Endodermal cell (in vitro differentiated cells): ENCODE measurements at regions not wholly inside any gene's neighbourhood (a gene's known extent, or its start where the extent isn't known, plus 50 kb on each side); places are given as distances from the start of the nearest gene placed in this dataset.
"Not testable (repeated sequence)": the region's sequence is repeated elsewhere in the genome, so short reads cannot be mapped to it uniquely, and the experiment has no call there.

Experiments
- DNase-seq: peaks from one replicate; pipeline ENCODE4 v3.0.0-alpha.2; 2017
- H3K27ac ChIP-seq: 2 replicates; pipeline ENCODE4 v1.5.1; 2013; ENCODE audit warnings: mild to moderate bottlenecking, low read depth, low read length, moderate library complexity
- H3K27me3 ChIP-seq: 2 replicates; pipeline ENCODE4 v1.6.1; 2013; ENCODE audit warnings: mild to moderate bottlenecking, low read length, moderate library complexity; ENCODE audit not compliant: insufficient read depth, control insufficient read depth, poor library complexity, severe bottlenecking
- H3K36me3 ChIP-seq: 2 replicates; pipeline ENCODE4 v1.7.0; 2013; ENCODE audit warnings: mild to moderate bottlenecking, low read length, moderate library complexity; ENCODE audit not compliant: control insufficient read depth, insufficient read depth
- H3K4me1 ChIP-seq: one replicate; pipeline ENCODE4 v1.7.0; 2013; ENCODE audit warnings: low read length; ENCODE audit not compliant: control insufficient read depth, insufficient read depth
- H3K4me3 ChIP-seq: 2 replicates; pipeline ENCODE4 v1.5.1; 2013; ENCODE audit warnings: mild to moderate bottlenecking, low read length, moderate library complexity
- H3K9ac ChIP-seq: 2 replicates; pipeline ENCODE4 v1.6.1; 2013; ENCODE audit warnings: mild to moderate bottlenecking, low read length, moderate library complexity; ENCODE audit not compliant: poor library complexity, severe bottlenecking; ENCODE audit errors: extremely low read depth
- H3K9me3 ChIP-seq: 2 replicates; pipeline ENCODE4 v1.6.1; 2013; ENCODE audit warnings: mild to moderate bottlenecking, low read length, moderate library complexity; ENCODE audit not compliant: control insufficient read depth
- H3K27ac Mint-ChIP-seq: 2 replicates; pipeline ENCODE4 v1.8.0; 2020; ENCODE audit warnings: mixed read lengths
- H3K27me3 Mint-ChIP-seq: 2 replicates; pipeline ENCODE4 v1.8.0; 2021; ENCODE audit warnings: mild to moderate bottlenecking, mixed read lengths; ENCODE audit not compliant: insufficient read depth
- H3K36me3 Mint-ChIP-seq: 2 replicates; pipeline ENCODE4 v1.8.0; 2020; ENCODE audit warnings: low read depth, mixed read lengths
- H3K4me1 Mint-ChIP-seq: 2 replicates; pipeline ENCODE4 v1.8.0; 2020; ENCODE audit warnings: mixed read lengths
- H3K4me3 Mint-ChIP-seq: 2 replicates; pipeline ENCODE4 v1.8.0; 2020; ENCODE audit warnings: mild to moderate bottlenecking, moderate library complexity, mixed read lengths
- H3K9me3 Mint-ChIP-seq: 2 replicates; pipeline ENCODE4 v1.8.0; 2020; ENCODE audit warnings: mild to moderate bottlenecking, mixed read lengths
- CTCF ChIP-seq: fragments of 200-600 bp; sonication (generic); conservative IDR thresholded peaks from 2 replicates; pipeline ENCODE4 v1.5.0; 2021; ENCODE audit warnings: antibody characterized with exemption, mild to moderate bottlenecking
- WGBS, 2 experiments: methylation state at CpG; one replicate each; pipeline versions ENCODE4 v1.1.5 to v1.1.7; 2013; ENCODE audit warnings: missing lambda C conversion rate in 2 of 2, mixed read lengths in 1 of 2; ENCODE audit not compliant: insufficient coverage in 1 of 2, insufficient read length in 1 of 2; 5-methylcytosine and 5-hydroxymethylcytosine counted together

GRCh38 chr2:153403940-153404339, 74.6 kb downstream of the RPRM start:
- peaks cover 20% of the 10 kb centered on the region for H3K4me1 Mint-ChIP-seq
- peaks cover 13% of the 10 kb centered on the region for H3K9me3 Mint-ChIP-seq
- Histone ChIP-seq H3K9me3 (peaks cover 9% of the 10 kb centered on the region), H3K4me1 (peaks cover 5% of the 10 kb centered on the region), H3K9ac (peak overlapping the region; percentile 55), H3K27ac (peak overlapping the region; percentile 22), H3K27me3 (no peaks in the 10 kb centered on the region), H3K4me3 (peak overlapping the region; percentile 86), H3K36me3 (no peaks in the 10 kb centered on the region)
- no peaks in the 10 kb centered on the region for H3K27me3 Mint-ChIP-seq
- no peak for TF ChIP-seq CTCF
- H3K27ac Mint-ChIP-seq, result peak overlapping the region; percentile 96
- H3K36me3 Mint-ChIP-seq, result no peaks in the 10 kb centered on the region
- peak overlapping the region; percentile 79 for H3K4me3 Mint-ChIP-seq
- 60 to 70% methylated on average over 1 to 2 of the region's 2 CpGs for WGBS, 2 experiments
- no peak for DNase-seq

DNA sequence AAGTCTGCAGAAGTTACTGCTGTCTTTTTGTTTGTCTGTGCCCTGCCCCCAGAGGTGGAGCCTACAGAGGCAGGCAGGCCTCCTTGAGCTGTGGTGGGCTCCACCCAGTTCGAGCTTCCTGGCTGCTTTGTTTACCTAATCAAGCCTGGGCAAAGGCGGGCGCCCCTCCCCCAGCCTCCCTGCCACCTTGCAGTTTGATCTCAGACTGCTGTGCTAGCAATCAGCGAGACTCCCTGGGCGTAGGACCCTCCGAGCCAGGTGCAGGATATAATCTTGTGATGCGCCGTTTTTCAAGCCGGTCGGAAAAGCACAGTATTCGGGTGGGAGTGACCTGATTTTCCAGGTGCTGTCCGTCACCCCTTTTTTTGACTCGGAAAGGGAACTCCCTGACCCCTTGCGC, 75.2 kb downstream of the RPRM start:
- H3K4me1 ChIP-seq, H3K27me3 Mint-ChIP-seq, H3K36me3 Mint-ChIP-seq, H3K27ac ChIP-seq, H3K9ac ChIP-seq, H3K27me3 ChIP-seq, H3K36me3 ChIP-seq, H3K9me3 ChIP-seq: not testable (repeated sequence)
- DNase-seq, result peak; percentile 73
- Mint-ChIP-seq H3K4me3 (peak overlapping the region; percentile 79), H3K9me3 (peaks cover 15% of the 10 kb centered on the region), H3K4me1 (peaks cover 16% of the 10 kb centered on the region), H3K27ac (peak overlapping the region; percentile 96)
- peak overlapping the region; percentile 86 for H3K4me3 ChIP-seq
- 41 to 56% methylated on average over 5 to 13 of the region's 14 CpGs for WGBS, 2 experiments

DNA sequence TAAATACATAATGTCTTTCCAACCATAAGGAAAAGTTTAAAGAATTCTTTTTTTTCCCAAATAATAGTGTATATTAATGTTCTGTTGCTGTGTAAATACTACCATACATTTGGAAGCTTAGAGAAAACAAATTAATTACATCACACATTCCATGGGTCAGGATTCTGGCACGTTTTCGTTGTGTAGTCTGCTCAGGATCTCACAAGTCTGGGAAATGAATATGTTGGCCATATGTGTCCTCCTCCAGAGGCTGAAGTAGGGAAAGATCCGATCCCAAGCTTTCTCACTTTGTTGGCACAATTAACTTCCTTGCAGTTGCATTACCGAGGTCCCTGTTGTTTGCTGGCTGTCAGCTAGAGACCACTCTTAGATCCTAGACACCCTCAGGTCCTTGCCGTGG, 83.9 kb downstream of the RPRM start:
- DNase-seq, result no peak
- no peak overlapping the region for H3K4me3 Mint-ChIP-seq
- no peaks in the 10 kb centered on the region for H3K36me3 ChIP-seq
- peaks cover 9% of the 10 kb centered on the region for H3K9me3 Mint-ChIP-seq
- H3K4me3 ChIP-seq, result no peak overlapping the region
- H3K9ac ChIP-seq, result no peak overlapping the region
- 93 to 97% methylated on average over 4 to 5 of the region's 5 CpGs for WGBS, 2 experiments
- no peaks in the 10 kb centered on the region for H3K4me1 Mint-ChIP-seq
- H3K36me3 Mint-ChIP-seq, result no peaks in the 10 kb centered on the region
- H3K27me3 Mint-ChIP-seq, result no peaks in the 10 kb centered on the region
- peaks cover 13% of the 10 kb centered on the region for H3K9me3 ChIP-seq
- no peaks in the 10 kb centered on the region for H3K4me1 ChIP-seq
- no peak overlapping the region for H3K27ac Mint-ChIP-seq
- no peaks in the 10 kb centered on the region for H3K27me3 ChIP-seq
- H3K27ac ChIP-seq, result no peak overlapping the region
- no peak for TF ChIP-seq CTCF

- Histone ChIP-seq H3K27me3 (no peaks in the 10 kb centered on the region), H3K36me3 (no peaks in the 10 kb centered on the region), H3K9me3 (peaks cover 13% of the 10 kb centered on the region), H3K4me3 (no peak overlapping the region), H3K4me1 (no peaks in the 10 kb centered on the region), H3K9ac (no peak overlapping the region), H3K27ac (no peak overlapping the region)
- Mint-ChIP-seq H3K27me3 (no peaks in the 10 kb centered on the region), H3K36me3 (no peaks in the 10 kb centered on the region), H3K4me1 (no peaks in the 10 kb centered on the region), H3K4me3 (no peak overlapping the region), H3K9me3 (peaks cover 8% of the 10 kb centered on the region), H3K27ac (no peak overlapping the region)
- no peak for DNase-seq
- TF ChIP-seq CTCF, result no peak
Observed at GRCh38 chr2:153394247-153394646, 84.3 kb downstream of the RPRM start.
